ENCODE measurements at regions not wholly inside any gene's neighbourhood (a gene's known extent, or its start where the extent isn't known, plus 50 kb on each side); places are given as distances from the start of the nearest gene placed in this dataset.
A peak's percentile ranks its signal among the peaks of the same experiment; 100 is the strongest.

DNA sequence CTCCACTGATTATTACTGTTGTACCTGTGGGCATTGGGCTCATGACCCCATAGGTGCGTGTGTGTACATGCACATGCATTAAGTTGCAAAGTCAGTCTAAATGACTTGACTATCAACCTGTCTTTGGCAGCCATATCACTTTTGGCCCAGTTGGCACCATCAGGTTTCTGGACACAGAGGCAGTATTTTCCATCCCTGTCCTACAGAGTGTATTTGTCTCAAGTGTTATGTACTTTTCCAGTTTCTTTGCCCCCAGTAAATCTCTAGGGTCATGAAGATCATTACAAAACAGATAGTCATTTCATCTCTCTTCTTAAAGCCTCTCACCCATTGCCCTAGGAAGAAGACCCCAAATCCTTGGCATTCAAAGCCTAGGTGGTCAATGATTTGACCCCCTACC is 121.4 kb downstream of the C9orf152 start:
- TF ChIP-seq, protein P1, sequence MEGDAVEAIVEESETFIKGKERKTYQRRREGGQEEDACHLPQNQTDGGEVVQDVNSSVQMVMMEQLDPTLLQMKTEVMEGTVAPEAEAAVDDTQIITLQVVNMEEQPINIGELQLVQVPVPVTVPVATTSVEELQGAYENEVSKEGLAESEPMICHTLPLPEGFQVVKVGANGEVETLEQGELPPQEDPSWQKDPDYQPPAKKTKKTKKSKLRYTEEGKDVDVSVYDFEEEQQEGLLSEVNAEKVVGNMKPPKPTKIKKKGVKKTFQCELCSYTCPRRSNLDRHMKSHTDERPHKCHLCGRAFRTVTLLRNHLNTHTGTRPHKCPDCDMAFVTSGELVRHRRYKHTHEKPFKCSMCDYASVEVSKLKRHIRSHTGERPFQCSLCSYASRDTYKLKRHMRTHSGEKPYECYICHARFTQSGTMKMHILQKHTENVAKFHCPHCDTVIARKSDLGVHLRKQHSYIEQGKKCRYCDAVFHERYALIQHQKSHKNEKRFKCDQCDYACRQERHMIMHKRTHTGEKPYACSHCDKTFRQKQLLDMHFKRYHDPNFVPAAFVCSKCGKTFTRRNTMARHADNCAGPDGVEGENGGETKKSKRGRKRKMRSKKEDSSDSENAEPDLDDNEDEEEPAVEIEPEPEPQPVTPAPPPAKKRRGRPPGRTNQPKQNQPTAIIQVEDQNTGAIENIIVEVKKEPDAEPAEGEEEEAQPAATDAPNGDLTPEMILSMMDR (IDR thresholded peaks at IDR 0.05; ENCODE audit: low read depth, low read length) = no peak
- no peak for DNase-seq (ENCODE audit: low read depth in 2 of 2)
- no peak overlapping the region for H3K4me3 ChIP-seq (replicated peaks in 1 of 2; ENCODE audit: low read depth in 2 of 2, low read length in 2 of 2)

DNA sequence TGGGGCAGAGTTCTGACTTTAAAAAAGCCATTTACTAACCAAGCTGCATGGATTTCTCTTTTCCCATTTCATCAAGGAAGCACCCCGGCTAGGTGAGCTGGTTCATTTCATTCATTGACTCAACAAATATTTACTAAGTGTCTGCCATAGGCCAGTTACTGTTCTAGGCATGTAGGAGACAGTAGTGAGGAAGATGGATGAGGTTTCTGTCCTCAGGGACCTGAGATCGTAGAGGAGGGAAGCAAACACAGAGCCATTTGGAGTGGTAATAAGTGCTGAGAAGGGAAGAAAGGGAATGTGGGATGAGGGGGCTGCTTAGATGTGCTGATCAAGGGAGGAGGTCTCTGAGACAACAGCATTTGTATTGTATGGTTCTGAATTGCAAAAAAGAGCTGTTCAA is 120.4 kb downstream of the C9orf152 start:
- TF ChIP-seq, protein P1 (IDR thresholded peaks at IDR 0.05; ENCODE audit: low read depth, low read length) = no peak
- DNase-seq (ENCODE audit: low read depth in 2 of 2) = no peak
- H3K4me3 ChIP-seq (replicated peaks in 1 of 2; ENCODE audit: low read depth in 2 of 2, low read length in 2 of 2) = no peak overlapping the region

DNA sequence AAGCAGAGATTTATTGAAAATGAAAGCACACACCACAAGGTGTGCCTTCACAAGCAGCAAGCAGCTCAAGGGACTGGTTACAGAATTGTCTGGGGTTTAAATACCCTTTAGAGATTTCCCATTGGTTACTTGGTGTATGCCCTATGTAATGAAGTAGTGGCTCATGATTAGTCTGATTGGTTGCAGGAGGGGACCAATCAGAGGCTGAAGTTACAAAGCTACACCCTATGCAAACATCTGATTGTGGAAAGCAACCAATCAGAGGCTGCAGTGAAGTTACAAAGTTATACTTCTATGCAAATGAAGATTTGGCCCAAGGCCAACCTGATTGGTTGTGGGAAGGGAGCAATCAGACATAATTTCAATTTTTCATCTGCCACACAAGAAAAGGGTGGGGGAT is 119.9 kb downstream of the C9orf152 start:
- DNase-seq (ENCODE audit: low read depth in 2 of 2) = peak in 1 of 2 donors; percentile 58
- TF ChIP-seq, protein P1 (IDR thresholded peaks at IDR 0.05; ENCODE audit: low read depth, low read length) = no peak
- H3K4me3 ChIP-seq (replicated peaks in 1 of 2; ENCODE audit: low read depth in 2 of 2, low read length in 2 of 2) = no peak overlapping the region

DNA sequence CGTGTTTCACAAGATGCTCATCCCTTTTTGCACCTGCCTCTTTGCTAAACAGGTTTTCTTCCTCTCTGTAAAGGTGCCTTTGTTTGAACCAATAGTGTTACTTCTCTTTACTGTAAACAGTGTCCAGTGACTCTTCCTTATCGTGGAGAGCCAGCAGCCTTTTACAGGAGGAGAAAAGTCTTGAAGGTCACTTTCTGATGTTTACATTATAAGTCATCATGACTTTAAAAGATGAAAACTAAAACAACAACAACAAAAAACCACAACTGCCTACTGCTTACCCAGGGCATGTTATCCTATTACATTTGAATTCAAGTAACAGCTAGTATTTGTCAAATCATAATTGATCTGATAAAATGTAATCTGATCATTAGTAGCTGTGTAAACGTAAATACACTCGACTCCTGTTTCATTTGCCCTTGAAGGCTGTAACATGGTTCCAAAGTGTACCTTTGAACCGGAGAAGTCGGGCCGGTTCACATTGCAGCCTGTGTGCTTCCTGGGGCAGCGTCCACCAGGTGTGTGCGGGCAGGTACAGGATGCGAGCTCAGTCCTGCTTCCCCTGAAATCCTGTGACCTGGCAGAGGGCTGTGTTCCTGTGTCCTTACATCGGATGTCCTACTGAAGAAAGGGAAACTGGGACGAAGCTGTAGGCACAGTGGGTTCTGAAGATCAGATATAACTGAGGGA is 118.1 kb downstream of the C9orf152 start:
- TF ChIP-seq, protein P1 (IDR thresholded peaks at IDR 0.05; ENCODE audit: low read depth, low read length) = no peak
- no peak for DNase-seq (ENCODE audit: low read depth in 2 of 2)
- no peak overlapping the region for H3K4me3 ChIP-seq (replicated peaks in 1 of 2; ENCODE audit: low read depth in 2 of 2, low read length in 2 of 2)

DNA sequence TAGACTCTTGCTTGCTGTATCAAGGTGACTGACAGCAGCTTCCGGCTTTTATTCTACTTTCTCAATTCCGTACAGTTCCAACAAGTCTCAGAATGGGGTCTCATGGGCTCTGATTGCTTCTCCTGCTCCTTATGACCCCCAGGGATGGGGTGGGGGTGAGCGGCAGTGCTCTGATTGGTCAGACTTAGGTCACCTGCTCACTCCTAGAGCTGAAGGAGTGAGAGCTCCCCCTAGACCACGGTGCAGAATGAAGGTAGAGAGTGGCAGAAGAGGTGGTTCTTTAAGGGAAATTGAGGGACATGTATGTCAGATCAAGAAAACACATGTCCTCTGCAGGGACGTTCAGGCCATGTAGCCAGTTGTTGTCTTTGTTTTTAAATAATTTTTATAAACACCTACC is 115.2 kb downstream of the C9orf152 start:
- TF ChIP-seq, protein P1 (IDR thresholded peaks at IDR 0.05; ENCODE audit: low read depth, low read length) = no peak
- H3K4me3 ChIP-seq (replicated peaks in 1 of 2; ENCODE audit: low read depth in 2 of 2, low read length in 2 of 2) = no peak overlapping the region
- no peak for DNase-seq (ENCODE audit: low read depth in 2 of 2)

DNA sequence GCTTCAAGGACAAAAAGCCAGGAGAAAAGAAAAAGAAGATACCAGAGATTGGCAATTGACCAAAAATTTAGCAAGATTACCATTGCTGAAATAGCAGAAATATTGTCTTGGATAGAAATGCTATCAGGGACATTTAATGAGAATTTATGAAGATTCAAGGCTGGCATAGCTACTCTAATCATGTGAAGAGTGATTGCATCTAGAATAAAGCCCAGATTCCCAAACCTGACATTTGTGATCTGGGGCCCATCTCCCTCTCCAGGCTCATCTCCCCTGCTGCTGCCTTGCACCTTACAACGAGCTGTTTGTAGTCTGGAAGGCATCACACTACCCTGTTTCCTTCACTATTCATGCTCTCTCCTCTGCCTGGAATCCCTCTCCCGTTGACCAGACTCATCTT is 114.5 kb downstream of the C9orf152 start:
- DNase-seq (ENCODE audit: low read depth in 2 of 2) = no peak
- no peak overlapping the region for H3K4me3 ChIP-seq (replicated peaks in 1 of 2; ENCODE audit: low read depth in 2 of 2, low read length in 2 of 2)
- TF ChIP-seq, protein P1 (IDR thresholded peaks at IDR 0.05; ENCODE audit: low read depth, low read length) = no peak

DNA sequence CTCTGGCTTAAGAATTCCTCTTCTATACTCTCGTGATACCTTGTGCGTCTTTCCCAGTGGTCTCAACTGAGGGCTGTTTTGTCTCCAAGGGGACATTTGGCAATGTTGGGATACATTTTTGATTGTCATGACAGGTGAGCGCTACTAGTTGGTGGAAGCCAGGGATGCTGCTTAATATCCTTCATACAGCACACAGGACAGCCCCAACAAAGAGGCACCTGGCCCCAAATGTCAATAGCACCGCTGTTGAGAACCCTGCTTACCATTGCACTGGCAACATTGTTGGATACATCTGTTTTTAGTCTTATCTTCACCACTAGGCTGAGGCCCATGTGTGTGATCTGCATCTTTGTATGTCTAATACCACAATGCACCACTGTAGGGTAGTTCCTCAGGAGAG is 114.1 kb downstream of the C9orf152 start:
- no peak overlapping the region for H3K4me3 ChIP-seq (replicated peaks in 1 of 2; ENCODE audit: low read depth in 2 of 2, low read length in 2 of 2)
- DNase-seq (ENCODE audit: low read depth in 2 of 2) = no peak
- TF ChIP-seq, protein P1 (IDR thresholded peaks at IDR 0.05; ENCODE audit: low read depth, low read length) = no peak
